ENCODE measurements at regions not wholly inside any gene's neighbourhood (a gene's known extent, or its start where the extent isn't known, plus 50 kb on each side); places are given as distances from the start of the nearest gene placed in this dataset.

- ATAC-seq (no peak), DNase-seq (no peak)
- TF ChIP-seq, protein P1, sequence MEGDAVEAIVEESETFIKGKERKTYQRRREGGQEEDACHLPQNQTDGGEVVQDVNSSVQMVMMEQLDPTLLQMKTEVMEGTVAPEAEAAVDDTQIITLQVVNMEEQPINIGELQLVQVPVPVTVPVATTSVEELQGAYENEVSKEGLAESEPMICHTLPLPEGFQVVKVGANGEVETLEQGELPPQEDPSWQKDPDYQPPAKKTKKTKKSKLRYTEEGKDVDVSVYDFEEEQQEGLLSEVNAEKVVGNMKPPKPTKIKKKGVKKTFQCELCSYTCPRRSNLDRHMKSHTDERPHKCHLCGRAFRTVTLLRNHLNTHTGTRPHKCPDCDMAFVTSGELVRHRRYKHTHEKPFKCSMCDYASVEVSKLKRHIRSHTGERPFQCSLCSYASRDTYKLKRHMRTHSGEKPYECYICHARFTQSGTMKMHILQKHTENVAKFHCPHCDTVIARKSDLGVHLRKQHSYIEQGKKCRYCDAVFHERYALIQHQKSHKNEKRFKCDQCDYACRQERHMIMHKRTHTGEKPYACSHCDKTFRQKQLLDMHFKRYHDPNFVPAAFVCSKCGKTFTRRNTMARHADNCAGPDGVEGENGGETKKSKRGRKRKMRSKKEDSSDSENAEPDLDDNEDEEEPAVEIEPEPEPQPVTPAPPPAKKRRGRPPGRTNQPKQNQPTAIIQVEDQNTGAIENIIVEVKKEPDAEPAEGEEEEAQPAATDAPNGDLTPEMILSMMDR (IDR thresholded peaks at IDR 0.05), result no peak
Observed at GRCh38 chr21:17976691-17977090, 157.5 kb upstream of the C21orf91 start.

GRCh38 chr21:17976139-17976538 is 157.0 kb upstream of the C21orf91 start:
- H3K4me3 ChIP-seq, result no peak overlapping the region
- ATAC-seq, result no peak
- TF ChIP-seq, protein P1 (IDR thresholded peaks at IDR 0.05), result no peak
- H3K27ac ChIP-seq, result no peak overlapping the region
- H3K9me3 ChIP-seq, result no peaks in the 10 kb centered on the region
- no peaks in the 10 kb centered on the region for H3K36me3 ChIP-seq
- DNase-seq, result no peak
- H3K27me3 ChIP-seq (ENCODE audit: low read depth), result no peaks in the 10 kb centered on the region
- no peaks in the 10 kb centered on the region for H3K4me1 ChIP-seq
- intact Hi-C loops (cut with DNase I), result no loop called here

More at GRCh38 chr21:17976691-17977090, 157.5 kb upstream of the C21orf91 start:
- H3K27ac ChIP-seq, result no peak overlapping the region
- H3K4me3 ChIP-seq, result no peak overlapping the region
- no peaks in the 10 kb centered on the region for H3K9me3 ChIP-seq
- no peaks in the 10 kb centered on the region for H3K4me1 ChIP-seq
- no peaks in the 10 kb centered on the region for H3K27me3 ChIP-seq (ENCODE audit: low read depth)
- intact Hi-C loops (cut with DNase I), result no loop called here
- H3K36me3 ChIP-seq, result no peaks in the 10 kb centered on the region

DNA sequence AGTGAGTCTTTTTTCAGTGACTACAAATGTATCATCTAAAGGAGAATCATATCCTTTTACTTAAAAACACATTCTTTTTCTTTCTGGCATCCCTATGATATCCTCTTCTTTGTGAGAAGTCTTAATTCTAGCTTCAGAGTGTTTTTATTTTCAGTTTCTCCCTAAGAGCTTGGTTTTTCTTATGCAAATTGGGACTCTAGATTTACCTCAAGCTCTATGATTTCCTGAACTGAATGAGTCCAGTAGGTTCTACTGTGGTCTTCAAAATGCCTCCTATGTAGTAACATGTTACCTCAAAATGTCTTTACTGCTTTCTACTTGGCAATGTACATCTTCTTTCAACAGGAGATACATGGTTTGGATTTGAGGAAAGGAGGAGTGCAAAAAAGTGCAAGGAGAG is 148.2 kb upstream of the C21orf91 start:
- Histone ChIP-seq H3K4me1 (no peaks in the 10 kb centered on the region), H3K36me3 (no peaks in the 10 kb centered on the region), H3K27ac (no peak overlapping the region), H3K27me3 (ENCODE audit: low read depth) (no peaks in the 10 kb centered on the region), H3K4me3 (no peak overlapping the region), H3K9me3 (no peaks in the 10 kb centered on the region)
- ATAC-seq, result no peak
- no peak for DNase-seq
- TF ChIP-seq, protein P1 (IDR thresholded peaks at IDR 0.05), result no peak
- intact Hi-C loops (cut with DNase I), result no loop called here

GRCh38 chr21:17964716-17965115 is 145.6 kb upstream of the C21orf91 start:
- no peaks in the 10 kb centered on the region for H3K9me3 ChIP-seq
- H3K4me1 ChIP-seq, result no peaks in the 10 kb centered on the region
- intact Hi-C loops (cut with DNase I), result no loop called here
- H3K4me3 ChIP-seq, result no peak overlapping the region
- no peaks in the 10 kb centered on the region for H3K36me3 ChIP-seq
- no peaks in the 10 kb centered on the region for H3K27me3 ChIP-seq (ENCODE audit: low read depth)
- no peak for DNase-seq
- TF ChIP-seq, protein P1 (IDR thresholded peaks at IDR 0.05), result no peak
- ATAC-seq, result no peak
- H3K27ac ChIP-seq, result no peak overlapping the region

DNA sequence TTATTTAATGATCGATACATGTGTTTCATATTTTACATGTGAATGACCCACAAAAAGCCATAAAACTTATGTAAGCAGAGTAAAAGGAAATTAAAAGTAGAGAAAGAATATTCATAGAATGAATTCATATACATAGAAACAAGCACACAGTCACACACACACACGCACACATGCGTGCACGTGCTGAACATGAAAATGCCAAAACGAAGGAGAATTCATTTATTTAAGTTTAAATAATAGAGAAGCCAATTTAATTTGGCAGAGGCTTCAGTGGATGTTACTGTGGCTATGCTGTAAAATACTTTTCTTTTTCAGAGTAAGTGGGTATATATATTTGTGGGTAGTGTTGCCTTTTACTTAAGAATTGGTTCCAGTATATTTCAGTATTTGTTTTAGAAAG is 145.0 kb upstream of the C21orf91 start:
- no peak overlapping the region for H3K4me3 ChIP-seq
- no peaks in the 10 kb centered on the region for H3K36me3 ChIP-seq
- ATAC-seq, result no peak

More for the DNA sequence above, 145.0 kb upstream of the C21orf91 start:
- Histone ChIP-seq H3K4me1 (no peaks in the 10 kb centered on the region), H3K9me3 (no peaks in the 10 kb centered on the region), H3K27me3 (ENCODE audit: low read depth) (no peaks in the 10 kb centered on the region), H3K27ac (no peak overlapping the region)
- DNase-seq, result no peak
- TF ChIP-seq, protein P1 (IDR thresholded peaks at IDR 0.05), result no peak
- intact Hi-C loops (cut with DNase I), result no loop called here
